ENCODE measurements at regions not wholly inside any gene's neighbourhood (a gene's known extent, or its start where the extent isn't known, plus 50 kb on each side); places are given as distances from the start of the nearest gene placed in this dataset.

GRCh38 chr2:66994654-66995053 is 402.5 kb upstream of the ETAA1 start:
- Histone ChIP-seq H3K27me3 (ENCODE audit: control insufficient read depth in 1 of 2, insufficient read depth in 2 of 2, low read length in 2 of 2) (no peaks in the 10 kb centered on the region), H3K4me3 (ENCODE audit: low read length in 2 of 2) (no peak overlapping the region), H3K9ac (ENCODE audit: low read length in 2 of 2) (no peak overlapping the region), H3K4me1 (ENCODE audit: control insufficient read depth, insufficient read depth, low read length) (no peaks in the 10 kb centered on the region), H3K9me3 (ENCODE audit: control insufficient read depth in 2 of 2, low read length in 2 of 2) (no peaks in the 10 kb centered on the region), H3K36me3 (ENCODE audit: control insufficient read depth in 2 of 2, insufficient read depth in 2 of 2, low read length in 2 of 2) (no peaks in the 10 kb centered on the region), H3K27ac (ENCODE audit: low read length) (no peak overlapping the region)

- no peaks in the 10 kb centered on the region for H3K36me3 ChIP-seq (ENCODE audit: control insufficient read depth in 2 of 2, insufficient read depth in 2 of 2, low read length in 2 of 2)
- H3K4me3 ChIP-seq (ENCODE audit: low read length in 2 of 2) = no peak overlapping the region
- H3K9ac ChIP-seq (ENCODE audit: low read length in 2 of 2) = no peak overlapping the region
- no peaks in the 10 kb centered on the region for H3K9me3 ChIP-seq (ENCODE audit: control insufficient read depth in 2 of 2, low read length in 2 of 2)
- no peak overlapping the region for H3K27ac ChIP-seq (ENCODE audit: low read length)
- no peaks in the 10 kb centered on the region for H3K27me3 ChIP-seq (ENCODE audit: control insufficient read depth in 1 of 2, insufficient read depth in 2 of 2, low read length in 2 of 2)
- H3K4me1 ChIP-seq (ENCODE audit: control insufficient read depth, insufficient read depth, low read length) = no peaks in the 10 kb centered on the region
Measured at GRCh38 chr2:66995636-66996035, 401.5 kb upstream of the ETAA1 start.

- Histone ChIP-seq H3K9ac (ENCODE audit: low read length in 2 of 2) (no peak overlapping the region), H3K27ac (ENCODE audit: low read length) (no peak overlapping the region), H3K36me3 (ENCODE audit: control insufficient read depth in 2 of 2, insufficient read depth in 2 of 2, low read length in 2 of 2) (no peaks in the 10 kb centered on the region), H3K4me3 (ENCODE audit: low read length in 2 of 2) (no peak overlapping the region), H3K4me1 (ENCODE audit: control insufficient read depth, insufficient read depth, low read length) (no peaks in the 10 kb centered on the region), H3K27me3 (ENCODE audit: control insufficient read depth in 1 of 2, insufficient read depth in 2 of 2, low read length in 2 of 2) (no peaks in the 10 kb centered on the region), H3K9me3 (ENCODE audit: control insufficient read depth in 2 of 2, low read length in 2 of 2) (no peaks in the 10 kb centered on the region)
Measured at GRCh38 chr2:67002618-67003371, 394.3 kb upstream of the ETAA1 start.

GRCh38 chr2:67006373-67006960 is 390.7 kb upstream of the ETAA1 start:
- Histone ChIP-seq H3K4me1 (ENCODE audit: control insufficient read depth, insufficient read depth, low read length) (no peaks in the 10 kb centered on the region), H3K9me3 (ENCODE audit: control insufficient read depth in 2 of 2, low read length in 2 of 2) (no peaks in the 10 kb centered on the region), H3K27ac (ENCODE audit: low read length) (no peak overlapping the region), H3K27me3 (ENCODE audit: control insufficient read depth in 1 of 2, insufficient read depth in 2 of 2, low read length in 2 of 2) (no peaks in the 10 kb centered on the region), H3K9ac (ENCODE audit: low read length in 2 of 2) (no peak overlapping the region), H3K36me3 (ENCODE audit: control insufficient read depth in 2 of 2, insufficient read depth in 2 of 2, low read length in 2 of 2) (no peaks in the 10 kb centered on the region), H3K4me3 (ENCODE audit: low read length in 2 of 2) (no peak overlapping the region)

DNA sequence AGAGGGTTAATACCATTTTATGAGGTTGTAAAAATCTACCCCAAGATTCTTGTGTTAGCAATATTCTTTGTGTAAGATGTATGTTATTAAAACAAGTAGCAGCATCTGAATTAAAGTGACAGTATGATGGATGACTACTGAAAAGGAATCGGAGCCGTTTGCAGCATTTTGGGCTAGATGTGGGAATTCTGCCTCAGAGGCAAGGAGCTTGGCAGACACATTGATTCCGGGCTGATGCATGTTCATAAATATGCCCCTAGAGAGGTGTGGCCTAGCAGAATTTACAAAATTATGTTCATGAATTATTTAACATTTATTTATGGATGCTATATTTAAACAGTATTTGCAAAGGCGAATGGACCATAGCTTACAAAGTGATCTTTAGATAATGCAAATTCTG is 389.0 kb upstream of the ETAA1 start:
- H3K27me3 ChIP-seq (ENCODE audit: control insufficient read depth in 1 of 2, insufficient read depth in 2 of 2, low read length in 2 of 2) = no peaks in the 10 kb centered on the region
- H3K9ac ChIP-seq (ENCODE audit: low read length in 2 of 2) = no peak overlapping the region
- no peak overlapping the region for H3K27ac ChIP-seq (ENCODE audit: low read length)
- no peaks in the 10 kb centered on the region for H3K9me3 ChIP-seq (ENCODE audit: control insufficient read depth in 2 of 2, low read length in 2 of 2)
- no peaks in the 10 kb centered on the region for H3K36me3 ChIP-seq (ENCODE audit: control insufficient read depth in 2 of 2, insufficient read depth in 2 of 2, low read length in 2 of 2)
- H3K4me3 ChIP-seq (ENCODE audit: low read length in 2 of 2) = no peak overlapping the region
- H3K4me1 ChIP-seq (ENCODE audit: control insufficient read depth, insufficient read depth, low read length) = no peaks in the 10 kb centered on the region

DNA sequence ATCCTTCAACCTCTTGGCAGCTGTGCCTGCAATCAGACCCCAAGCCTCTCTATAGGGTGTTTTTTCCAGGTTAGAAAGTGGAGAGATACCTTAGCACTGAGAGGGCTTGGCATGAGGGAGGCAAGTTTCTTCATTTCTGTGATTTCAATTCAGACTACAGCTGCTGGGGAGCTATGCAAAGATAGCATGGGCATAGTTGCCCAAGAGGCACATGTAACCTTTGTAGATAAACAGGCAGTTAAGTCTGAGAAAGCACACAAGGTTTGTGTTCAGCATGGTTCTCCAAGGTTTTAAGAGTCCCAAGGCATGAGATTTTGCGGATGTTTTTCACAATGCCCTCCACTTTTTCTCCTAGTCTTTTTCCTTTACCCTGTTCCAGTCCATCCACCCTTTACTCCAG is 385.0 kb upstream of the ETAA1 start:
- H3K9me3 ChIP-seq (ENCODE audit: control insufficient read depth in 2 of 2, low read length in 2 of 2) = no peaks in the 10 kb centered on the region
- no peak overlapping the region for H3K27ac ChIP-seq (ENCODE audit: low read length)
- H3K9ac ChIP-seq (ENCODE audit: low read length in 2 of 2) = no peak overlapping the region
- H3K4me1 ChIP-seq (ENCODE audit: control insufficient read depth, insufficient read depth, low read length) = no peaks in the 10 kb centered on the region
- no peaks in the 10 kb centered on the region for H3K27me3 ChIP-seq (ENCODE audit: control insufficient read depth in 1 of 2, insufficient read depth in 2 of 2, low read length in 2 of 2)
- H3K4me3 ChIP-seq (ENCODE audit: low read length in 2 of 2) = no peak overlapping the region
- no peaks in the 10 kb centered on the region for H3K36me3 ChIP-seq (ENCODE audit: control insufficient read depth in 2 of 2, insufficient read depth in 2 of 2, low read length in 2 of 2)

DNA sequence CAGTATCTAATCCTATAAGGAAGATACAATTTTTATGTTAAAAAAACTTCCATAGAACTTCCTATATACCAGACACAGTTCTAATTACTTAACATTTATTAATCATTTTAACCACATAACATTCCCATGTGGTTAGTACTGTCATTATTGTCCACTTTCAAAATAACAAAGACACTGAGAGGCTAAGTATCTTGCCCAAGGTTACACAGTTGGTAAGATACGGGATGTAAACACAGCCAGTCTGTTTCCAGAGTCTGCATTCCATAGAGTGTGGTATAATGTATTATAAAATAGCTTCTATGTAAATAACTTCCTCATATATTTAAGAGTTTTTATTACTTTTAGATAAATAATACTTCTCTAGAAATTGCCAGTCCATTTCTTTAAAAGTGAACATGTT is 383.3 kb upstream of the ETAA1 start:
- Histone ChIP-seq H3K27me3 (ENCODE audit: control insufficient read depth in 1 of 2, insufficient read depth in 2 of 2, low read length in 2 of 2) (no peaks in the 10 kb centered on the region), H3K36me3 (ENCODE audit: control insufficient read depth in 2 of 2, insufficient read depth in 2 of 2, low read length in 2 of 2) (no peaks in the 10 kb centered on the region), H3K4me3 (ENCODE audit: low read length in 2 of 2) (no peak overlapping the region), H3K4me1 (ENCODE audit: control insufficient read depth, insufficient read depth, low read length) (no peaks in the 10 kb centered on the region), H3K9ac (ENCODE audit: low read length in 2 of 2) (no peak overlapping the region), H3K27ac (ENCODE audit: low read length) (no peak overlapping the region), H3K9me3 (ENCODE audit: control insufficient read depth in 2 of 2, low read length in 2 of 2) (no peaks in the 10 kb centered on the region)

DNA sequence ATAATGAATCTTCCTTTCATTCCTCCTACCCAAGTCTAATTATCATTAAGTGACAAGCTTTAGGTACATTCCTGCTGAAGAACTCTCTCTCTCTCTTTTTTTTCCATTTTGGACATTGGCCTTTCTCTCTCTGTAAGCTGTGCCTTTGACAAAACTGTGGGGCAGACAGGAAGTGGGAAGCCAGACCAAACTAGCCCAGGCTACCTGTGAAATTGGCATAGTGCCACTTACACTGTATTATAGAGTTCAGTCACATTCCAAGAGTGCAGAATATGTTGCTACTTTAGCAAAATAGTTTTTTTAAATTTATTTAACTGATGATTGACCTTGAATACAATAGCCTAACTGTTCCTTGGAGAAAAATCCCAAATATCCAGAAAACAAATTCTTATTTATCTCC is 381.5 kb upstream of the ETAA1 start:
- H3K36me3 ChIP-seq (ENCODE audit: control insufficient read depth in 2 of 2, insufficient read depth in 2 of 2, low read length in 2 of 2) = no peaks in the 10 kb centered on the region
- H3K4me3 ChIP-seq (ENCODE audit: low read length in 2 of 2) = no peak overlapping the region
- no peaks in the 10 kb centered on the region for H3K27me3 ChIP-seq (ENCODE audit: control insufficient read depth in 1 of 2, insufficient read depth in 2 of 2, low read length in 2 of 2)
- no peak overlapping the region for H3K27ac ChIP-seq (ENCODE audit: low read length)
- H3K9me3 ChIP-seq (ENCODE audit: control insufficient read depth in 2 of 2, low read length in 2 of 2) = no peaks in the 10 kb centered on the region
- no peaks in the 10 kb centered on the region for H3K4me1 ChIP-seq (ENCODE audit: control insufficient read depth, insufficient read depth, low read length)
- H3K9ac ChIP-seq (ENCODE audit: low read length in 2 of 2) = no peak overlapping the region

DNA sequence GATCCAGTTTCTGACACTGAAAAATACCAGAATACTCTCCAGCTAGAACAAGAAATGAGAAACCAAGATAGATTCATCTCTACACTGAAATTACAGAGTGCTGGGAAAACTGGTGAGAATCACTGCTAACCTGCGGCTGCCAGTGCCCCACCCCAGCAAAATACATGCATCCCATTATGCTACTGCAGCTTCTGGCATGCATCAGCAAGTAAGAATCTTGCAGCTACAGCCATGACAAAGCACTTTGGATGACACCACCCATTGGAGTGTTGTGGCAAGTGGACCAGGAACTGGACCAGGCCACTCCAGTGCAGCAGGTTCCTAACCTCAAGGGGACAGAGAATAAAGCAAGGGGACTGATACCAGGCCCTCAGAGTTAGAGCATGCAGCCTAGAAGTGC is 378.8 kb upstream of the ETAA1 start:
- no peaks in the 10 kb centered on the region for H3K36me3 ChIP-seq (ENCODE audit: control insufficient read depth in 2 of 2, insufficient read depth in 2 of 2, low read length in 2 of 2)
- no peaks in the 10 kb centered on the region for H3K4me1 ChIP-seq (ENCODE audit: control insufficient read depth, insufficient read depth, low read length)
- no peak overlapping the region for H3K4me3 ChIP-seq (ENCODE audit: low read length in 2 of 2)
- H3K27ac ChIP-seq (ENCODE audit: low read length) = no peak overlapping the region
- H3K9ac ChIP-seq (ENCODE audit: low read length in 2 of 2) = no peak overlapping the region
- no peaks in the 10 kb centered on the region for H3K9me3 ChIP-seq (ENCODE audit: control insufficient read depth in 2 of 2, low read length in 2 of 2)
- H3K27me3 ChIP-seq (ENCODE audit: control insufficient read depth in 1 of 2, insufficient read depth in 2 of 2, low read length in 2 of 2) = no peaks in the 10 kb centered on the region

GRCh38 chr2:67032076-67032475 is 365.1 kb upstream of the ETAA1 start:
- Histone ChIP-seq H3K4me3 (ENCODE audit: low read length in 2 of 2) (no peak overlapping the region), H3K36me3 (ENCODE audit: control insufficient read depth in 2 of 2, insufficient read depth in 2 of 2, low read length in 2 of 2) (no peaks in the 10 kb centered on the region), H3K27ac (ENCODE audit: low read length) (no peak overlapping the region), H3K4me1 (ENCODE audit: control insufficient read depth, insufficient read depth, low read length) (no peaks in the 10 kb centered on the region), H3K27me3 (ENCODE audit: control insufficient read depth in 1 of 2, insufficient read depth in 2 of 2, low read length in 2 of 2) (no peaks in the 10 kb centered on the region), H3K9ac (ENCODE audit: low read length in 2 of 2) (no peak overlapping the region), H3K9me3 (ENCODE audit: control insufficient read depth in 2 of 2, low read length in 2 of 2) (no peaks in the 10 kb centered on the region)

- Histone ChIP-seq H3K36me3 (ENCODE audit: control insufficient read depth in 2 of 2, insufficient read depth in 2 of 2, low read length in 2 of 2) (no peaks in the 10 kb centered on the region), H3K4me3 (ENCODE audit: low read length in 2 of 2) (no peak overlapping the region), H3K27me3 (ENCODE audit: control insufficient read depth in 1 of 2, insufficient read depth in 2 of 2, low read length in 2 of 2) (no peaks in the 10 kb centered on the region), H3K9me3 (ENCODE audit: control insufficient read depth in 2 of 2, low read length in 2 of 2) (no peaks in the 10 kb centered on the region), H3K4me1 (ENCODE audit: control insufficient read depth, insufficient read depth, low read length) (no peaks in the 10 kb centered on the region), H3K9ac (ENCODE audit: low read length in 2 of 2) (no peak overlapping the region), H3K27ac (ENCODE audit: low read length) (no peak overlapping the region)
Measured at GRCh38 chr2:67036444-67036843, 360.7 kb upstream of the ETAA1 start.
